KMS-11 (cell line): ENCODE measurements at regions not wholly inside any gene's neighbourhood (a gene's known extent, or its start where the extent isn't known, plus 50 kb on each side); places are given as distances from the start of the nearest gene placed in this dataset.

Experiments used
- H2AFZ ChIP-seq: fragments of 200-600 bp; sonication (generic); 2 replicates; pipeline ENCODE4 v1.6.1; 2016; ENCODE audit warnings: antibody characterized with exemption, mixed run types, low read depth
- H3K27ac ChIP-seq: fragments of 200-600 bp; sonication (generic); 2 replicates; pipeline ENCODE4 v1.6.1; 2016; ENCODE audit warnings: mild to moderate bottlenecking, mixed run types
- H3K27me3 ChIP-seq: fragments of 200-600 bp; sonication (generic); 2 replicates; pipeline ENCODE4 v1.6.1; 2017; ENCODE audit warnings: mild to moderate bottlenecking, low read depth, mixed run types, moderate library complexity; ENCODE audit not compliant: insufficient read depth
- H3K36me3 ChIP-seq: fragments of 200-600 bp; sonication (generic); 2 replicates; pipeline ENCODE4 v1.6.1; 2017; ENCODE audit warnings: mild to moderate bottlenecking, mixed run types; ENCODE audit not compliant: insufficient read depth
- H3K4me1 ChIP-seq: fragments of 200-600 bp; sonication (generic); 2 replicates; pipeline ENCODE4 v1.6.1; 2016; ENCODE audit warnings: mild to moderate bottlenecking, low read depth, mixed run types; ENCODE audit not compliant: poor library complexity, severe bottlenecking
- H3K4me2 ChIP-seq: fragments of 200-600 bp; sonication (generic); 2 replicates; pipeline ENCODE4 v1.7.0; 2016; ENCODE audit warnings: mild to moderate bottlenecking, mixed run types
- H3K4me3 ChIP-seq: fragments of 200-600 bp; sonication (generic); IDR thresholded peaks from 2 replicates; pipeline ENCODE4 v1.6.1; 2017; ENCODE audit warnings: low read depth, low read length, mixed read lengths; ENCODE audit not compliant: insufficient read depth
- H3K79me2 ChIP-seq: fragments of 200-600 bp; sonication (generic); 2 replicates; pipeline ENCODE4 v1.6.1; 2016; ENCODE audit warnings: low read depth, mixed run types; ENCODE audit not compliant: insufficient read depth
- H3K9ac ChIP-seq: fragments of 200-600 bp; sonication (generic); 2 replicates; pipeline ENCODE4 v1.6.1; 2016; ENCODE audit warnings: mild to moderate bottlenecking, mixed run types
- H4K20me1 ChIP-seq: fragments of 200-600 bp; sonication (generic); 2 replicates; pipeline ENCODE4 v1.6.1; 2016; ENCODE audit warnings: mild to moderate bottlenecking, mixed run types; ENCODE audit not compliant: insufficient read depth
- TF ChIP-seq, protein P1 (sequence below): fragments of 200-600 bp; sonication (generic); conservative IDR thresholded peaks from 2 replicates; pipeline ENCODE4 v1.6.1; 2017; ENCODE audit warnings: low read depth, mild to moderate bottlenecking, antibody characterized with exemption, low read length, moderate library complexity, mixed read lengths

DNA sequence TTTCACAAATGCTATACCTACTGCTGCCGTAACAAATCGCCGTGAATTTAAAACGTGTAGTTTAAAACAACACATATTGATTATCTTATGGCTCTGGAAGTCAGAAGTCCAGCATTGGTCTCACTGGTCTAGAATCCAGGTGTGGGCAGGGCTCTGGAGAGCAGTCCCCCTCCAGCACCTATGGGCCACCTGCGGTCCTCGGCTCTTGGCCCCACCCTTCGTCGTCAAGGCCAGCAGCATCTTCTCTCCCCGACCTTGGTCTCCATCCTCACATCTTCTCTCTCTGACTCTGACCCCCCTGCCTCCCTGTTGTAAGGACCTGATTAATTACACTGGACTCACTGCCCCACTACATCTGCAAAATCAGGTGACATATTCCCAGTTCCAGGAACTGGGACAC lies 106.4 kb upstream of the COL5A1 start:
- no peak overlapping the region for H3K4me2 ChIP-seq
- TF ChIP-seq, protein P1, sequence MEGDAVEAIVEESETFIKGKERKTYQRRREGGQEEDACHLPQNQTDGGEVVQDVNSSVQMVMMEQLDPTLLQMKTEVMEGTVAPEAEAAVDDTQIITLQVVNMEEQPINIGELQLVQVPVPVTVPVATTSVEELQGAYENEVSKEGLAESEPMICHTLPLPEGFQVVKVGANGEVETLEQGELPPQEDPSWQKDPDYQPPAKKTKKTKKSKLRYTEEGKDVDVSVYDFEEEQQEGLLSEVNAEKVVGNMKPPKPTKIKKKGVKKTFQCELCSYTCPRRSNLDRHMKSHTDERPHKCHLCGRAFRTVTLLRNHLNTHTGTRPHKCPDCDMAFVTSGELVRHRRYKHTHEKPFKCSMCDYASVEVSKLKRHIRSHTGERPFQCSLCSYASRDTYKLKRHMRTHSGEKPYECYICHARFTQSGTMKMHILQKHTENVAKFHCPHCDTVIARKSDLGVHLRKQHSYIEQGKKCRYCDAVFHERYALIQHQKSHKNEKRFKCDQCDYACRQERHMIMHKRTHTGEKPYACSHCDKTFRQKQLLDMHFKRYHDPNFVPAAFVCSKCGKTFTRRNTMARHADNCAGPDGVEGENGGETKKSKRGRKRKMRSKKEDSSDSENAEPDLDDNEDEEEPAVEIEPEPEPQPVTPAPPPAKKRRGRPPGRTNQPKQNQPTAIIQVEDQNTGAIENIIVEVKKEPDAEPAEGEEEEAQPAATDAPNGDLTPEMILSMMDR: no peak
- H3K9ac ChIP-seq: no peak overlapping the region
- H3K27me3 ChIP-seq: peaks cover 79% of the 10 kb centered on the region
- H2AFZ ChIP-seq: no peak overlapping the region
- H3K27ac ChIP-seq: no peak overlapping the region
- H4K20me1 ChIP-seq: no peaks in the 10 kb centered on the region
- H3K4me3 ChIP-seq: no peak overlapping the region
- H3K36me3 ChIP-seq: no peaks in the 10 kb centered on the region
- no peaks in the 10 kb centered on the region for H3K4me1 ChIP-seq
- no peaks in the 10 kb centered on the region for H3K79me2 ChIP-seq

DNA sequence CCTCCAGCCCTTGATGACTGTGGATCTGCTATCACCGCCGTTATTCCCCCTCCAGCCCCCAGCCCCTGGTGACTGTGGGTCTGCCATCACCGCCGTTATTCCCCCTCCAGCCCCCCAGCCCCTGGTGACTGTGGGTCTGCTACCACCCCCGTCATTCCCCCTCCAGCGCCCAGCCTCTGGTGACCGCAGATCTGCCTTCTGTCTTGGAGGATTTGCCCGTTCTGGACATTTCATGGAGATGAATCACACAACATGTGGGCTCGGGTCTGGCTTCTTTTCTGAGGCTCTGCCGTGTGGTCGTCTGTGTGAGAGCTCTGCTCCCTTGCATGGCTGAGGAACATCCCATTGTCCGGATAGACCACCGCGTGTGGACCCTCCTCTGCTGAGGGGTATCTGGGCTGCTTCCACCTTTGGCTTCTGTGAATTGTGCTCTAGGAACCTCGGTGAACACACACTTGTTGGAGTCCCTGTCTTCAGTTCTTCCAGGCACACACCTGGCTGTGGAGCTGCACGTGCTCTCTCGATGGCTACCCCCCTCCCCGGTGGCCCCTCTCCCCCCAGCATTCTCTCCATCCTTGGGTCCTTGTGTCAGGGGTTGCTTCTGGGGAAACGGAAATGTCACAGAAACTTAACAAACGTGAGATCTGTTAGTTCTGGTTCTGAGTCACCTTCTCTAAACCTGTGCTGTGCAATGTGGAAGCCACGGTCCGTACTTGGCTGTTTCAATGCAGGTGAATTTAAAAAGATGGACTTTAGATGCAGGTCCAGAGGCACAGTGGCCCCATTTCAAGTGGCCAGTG lies 105.3 kb upstream of the COL5A1 start:
- H3K27ac ChIP-seq: no peak overlapping the region
- no peak overlapping the region for H3K4me2 ChIP-seq
- TF ChIP-seq, protein P1: no peak
- H3K4me1 ChIP-seq: no peaks in the 10 kb centered on the region
- H3K79me2 ChIP-seq: no peaks in the 10 kb centered on the region
- no peak overlapping the region for H3K4me3 ChIP-seq
- H3K36me3 ChIP-seq: no peaks in the 10 kb centered on the region
- H2AFZ ChIP-seq: no peak overlapping the region
- no peaks in the 10 kb centered on the region for H4K20me1 ChIP-seq
- H3K27me3 ChIP-seq: peaks cover 80% of the 10 kb centered on the region
- no peak overlapping the region for H3K9ac ChIP-seq

DNA sequence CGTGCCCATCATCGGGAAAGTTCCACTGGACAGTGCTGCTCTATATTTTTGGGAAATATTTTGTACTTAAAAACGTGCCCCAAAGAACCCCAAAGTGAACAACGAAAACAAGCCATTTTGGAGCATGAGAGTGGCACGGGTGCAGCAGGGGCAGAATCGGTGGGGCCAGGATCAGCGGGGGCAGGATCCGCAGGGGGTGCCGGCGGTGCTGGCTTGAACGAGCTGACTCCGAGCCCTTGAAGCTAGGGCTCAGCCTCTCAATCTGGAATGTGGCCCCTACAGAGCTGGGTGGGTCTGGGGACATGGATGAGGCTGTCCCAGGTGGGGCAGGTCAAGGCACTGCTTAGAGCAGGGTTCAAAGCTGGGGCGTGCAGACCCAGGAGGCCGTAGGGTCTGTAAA lies 104.7 kb upstream of the COL5A1 start:
- no peak overlapping the region for H3K4me2 ChIP-seq
- no peaks in the 10 kb centered on the region for H4K20me1 ChIP-seq
- H3K27me3 ChIP-seq: peaks cover 80% of the 10 kb centered on the region
- no peak overlapping the region for H3K27ac ChIP-seq
- TF ChIP-seq, protein P1: no peak
- H3K9ac ChIP-seq: no peak overlapping the region
- no peaks in the 10 kb centered on the region for H3K4me1 ChIP-seq
- no peak overlapping the region for H2AFZ ChIP-seq
- H3K36me3 ChIP-seq: no peaks in the 10 kb centered on the region
- no peaks in the 10 kb centered on the region for H3K79me2 ChIP-seq
- no peak overlapping the region for H3K4me3 ChIP-seq

DNA sequence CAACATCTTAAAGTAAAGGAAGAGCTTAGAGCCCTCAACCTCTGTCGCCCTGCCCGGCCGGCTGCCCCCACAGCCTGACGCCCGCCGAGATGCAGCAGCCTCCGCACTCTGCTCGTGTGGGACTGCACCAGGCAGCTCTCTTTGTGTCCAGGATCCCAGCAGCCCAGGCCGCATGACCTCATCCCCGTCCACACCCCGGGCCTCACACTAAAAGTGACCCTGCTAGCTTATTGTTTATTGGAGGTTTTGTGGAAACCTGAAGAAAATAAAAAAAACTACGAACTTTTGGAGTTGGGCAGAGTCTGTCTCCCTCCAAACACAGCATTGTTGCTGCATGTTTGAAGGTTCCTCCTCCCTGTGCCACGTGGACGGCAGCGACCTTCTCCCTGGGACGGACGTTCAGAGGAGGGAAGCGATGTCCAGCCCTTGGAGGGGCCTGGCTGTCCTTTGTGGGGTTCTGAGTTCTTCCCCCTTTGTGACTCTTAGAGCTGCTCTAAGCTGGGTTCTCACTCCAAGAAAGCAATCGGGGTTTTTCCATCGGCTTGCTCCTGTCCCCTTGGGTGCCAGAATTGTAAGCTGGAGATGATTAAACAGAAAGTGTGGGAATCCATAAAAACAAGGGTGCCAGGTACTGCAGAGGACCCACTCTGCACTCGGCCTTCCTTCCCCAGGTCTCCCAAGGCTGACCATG lies 103.5 kb upstream of the COL5A1 start:
- no peaks in the 10 kb centered on the region for H4K20me1 ChIP-seq
- TF ChIP-seq, protein P1: no peak
- H3K4me3 ChIP-seq: no peak overlapping the region
- H3K9ac ChIP-seq: no peak overlapping the region
- H3K4me1 ChIP-seq: no peaks in the 10 kb centered on the region
- H3K27me3 ChIP-seq: peaks cover 72% of the 10 kb centered on the region
- no peaks in the 10 kb centered on the region for H3K79me2 ChIP-seq
- H3K4me2 ChIP-seq: no peak overlapping the region
- no peak overlapping the region for H2AFZ ChIP-seq
- H3K27ac ChIP-seq: no peak overlapping the region
- H3K36me3 ChIP-seq: no peaks in the 10 kb centered on the region
